GM12878 (cell line): ENCODE measurements at regions not wholly inside any gene's neighbourhood (a gene's known extent, or its start where the extent isn't known, plus 50 kb on each side); places are given as distances from the start of the nearest gene placed in this dataset.
"Not testable (repeated sequence)": the region's sequence is repeated elsewhere in the genome, so short reads cannot be mapped to it uniquely, and the experiment has no call there.

Experiments used
- POLR2AphosphoS5 ChIP-seq: IDR thresholded peaks from 2 replicates; pipeline ENCODE4 v1.6.1; 2011; ENCODE audit warnings: mild to moderate bottlenecking, low read length, inconsistent platforms
- TAF1 ChIP-seq: IDR thresholded peaks from 2 replicates; pipeline ENCODE4 v1.6.1; 2011; ENCODE audit warnings: mild to moderate bottlenecking, low read depth, low read length, borderline replicate concordance

DNA sequence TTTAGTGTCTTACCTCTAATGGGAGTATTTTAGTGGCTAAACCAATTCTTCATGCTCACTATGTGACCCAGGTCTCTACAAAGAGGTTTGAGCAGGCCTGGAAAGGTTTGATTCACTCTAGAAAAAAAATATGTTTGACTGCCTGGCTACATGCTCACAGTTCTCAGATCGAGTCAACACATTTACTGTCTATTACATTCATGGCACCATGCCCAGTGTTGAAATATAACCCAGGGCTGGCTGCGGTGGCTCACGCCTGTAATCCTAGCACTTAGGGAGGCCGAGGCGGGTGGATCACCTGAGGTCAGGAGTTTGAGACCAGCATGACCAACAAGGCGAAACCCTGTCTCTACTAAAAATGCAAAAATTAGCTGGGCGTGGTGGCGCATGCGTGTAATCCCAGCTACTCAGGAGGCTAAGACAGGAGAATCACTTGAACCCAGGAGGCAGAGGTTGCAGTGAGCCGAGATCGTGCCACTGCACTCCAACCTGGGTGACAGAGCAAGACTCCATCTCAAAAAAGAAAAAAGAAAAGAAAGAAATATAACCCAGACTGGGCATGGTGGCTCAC lies 543.8 kb downstream of the HAPSTR1 start:
- TF ChIP-seq TAF1, POLR2AphosphoS5: not testable (repeated sequence)
